ENCODE measurements at regions not wholly inside any gene's neighbourhood (a gene's known extent, or its start where the extent isn't known, plus 50 kb on each side); places are given as distances from the start of the nearest gene placed in this dataset.
A peak's percentile ranks its signal among the peaks of the same experiment; 100 is the strongest.

GRCh38 chr6:119467488-119468081 lies 118.0 kb upstream of the MAN1A1 start:
- H3K27me3 ChIP-seq = no peaks in the 10 kb centered on the region
- TF ChIP-seq EP300 (IDR thresholded peaks at IDR 0.05) (no peak), POLR2AphosphoS5 (IDR thresholded peaks at IDR 0.05) (no peak), CTCF (IDR thresholded peaks at IDR 0.05) (no peak), POLR2A (IDR thresholded peaks at IDR 0.05) (no peak)
- ATAC-seq = no peak

GRCh38 chr6:119466226-119466625 lies 116.7 kb upstream of the MAN1A1 start:
- peaks cover 0 to 5% (median 0%) of the 10 kb centered on the region in 3 donors for H3K9me3 ChIP-seq
- H3K27ac ChIP-seq = no peak overlapping the region
- 95 to 100% methylated on average over 2 of the region's 2 CpGs for WGBS, 2 donors (ENCODE audit: low coverage in 1 of 2)
- TF ChIP-seq POLR2A (IDR thresholded peaks at IDR 0.05) (no peak), EP300 (IDR thresholded peaks at IDR 0.05) (no peak), POLR2AphosphoS5 (IDR thresholded peaks at IDR 0.05) (no peak), CTCF (IDR thresholded peaks at IDR 0.05) (no peak)
- peaks cover 0 to 3% (median 0%) of the 10 kb centered on the region in 3 donors for H3K4me1 ChIP-seq
- no peak for ATAC-seq
- H3K27me3 ChIP-seq = no peaks in the 10 kb centered on the region
- H3K36me3 ChIP-seq = no peaks in the 10 kb centered on the region
- H3K4me3 ChIP-seq = no peak overlapping the region

More at GRCh38 chr6:119467488-119468081, 118.0 kb upstream of the MAN1A1 start:
- peak overlapping the region in 2 of 4 donors; percentile 8 to 12 for H3K27ac ChIP-seq
- WGBS, 2 donors (ENCODE audit: low coverage in 1 of 2) = 36 to 45% methylated on average over 2 of the region's 2 CpGs
- peaks cover 0 to 3% (median 0%) of the 10 kb centered on the region in 3 donors for H3K4me1 ChIP-seq
- peaks cover 0 to 7% (median 0%) of the 10 kb centered on the region in 3 donors for H3K9me3 ChIP-seq
- H3K4me3 ChIP-seq = peak overlapping the region in 1 of 2 donors; percentile 12
- no peaks in the 10 kb centered on the region for H3K36me3 ChIP-seq

GRCh38 chr6:119463081-119463626 lies 113.6 kb upstream of the MAN1A1 start:
- Histone ChIP-seq H3K4me1 (peaks cover 0 to 3% (median 0%) of the 10 kb centered on the region in 3 donors), H3K27me3 (no peaks in the 10 kb centered on the region), H3K36me3 (no peaks in the 10 kb centered on the region), H3K9me3 (no peaks in the 10 kb centered on the region), H3K4me3 (no peak overlapping the region), H3K27ac (no peak overlapping the region)
- TF ChIP-seq POLR2AphosphoS5 (IDR thresholded peaks at IDR 0.05) (no peak), CTCF (IDR thresholded peaks at IDR 0.05) (no peak), POLR2A (IDR thresholded peaks at IDR 0.05) (no peak), EP300 (IDR thresholded peaks at IDR 0.05) (no peak)
- ATAC-seq = no peak
- WGBS, 2 donors (ENCODE audit: low coverage in 1 of 2) = 75 to 94% methylated on average over 4 of the region's 4 CpGs

- no peaks in the 10 kb centered on the region for H3K27me3 ChIP-seq
- no peaks in the 10 kb centered on the region for H3K36me3 ChIP-seq
- ATAC-seq = no peak
- H3K4me1 ChIP-seq = no peaks in the 10 kb centered on the region
- no peak overlapping the region for H3K4me3 ChIP-seq
- 64 to 70% methylated on average over 1 of the region's 1 CpG for WGBS, 2 donors (ENCODE audit: low coverage in 1 of 2)
- no peaks in the 10 kb centered on the region for H3K9me3 ChIP-seq
- TF ChIP-seq POLR2AphosphoS5 (IDR thresholded peaks at IDR 0.05) = no peak
- TF ChIP-seq POLR2A (IDR thresholded peaks at IDR 0.05) = no peak
- no peak for TF ChIP-seq EP300 (IDR thresholded peaks at IDR 0.05)
- TF ChIP-seq CTCF (IDR thresholded peaks at IDR 0.05) = no peak
- no peak overlapping the region for H3K27ac ChIP-seq
Observed at GRCh38 chr6:119461187-119461586, 111.6 kb upstream of the MAN1A1 start.

Measured in gastroesophageal sphincter (tissue), 4 donors.